RWPE2 (cell line): ENCODE measurements at regions not wholly inside any gene's neighbourhood (a gene's known extent, or its start where the extent isn't known, plus 50 kb on each side); places are given as distances from the start of the nearest gene placed in this dataset.

Source experiments
- ATAC-seq: fragments of 200-7000 bp; cut with Tn5 transposase; 3 replicates; pipeline ENCODE4 v1.9.1; 2021; ENCODE audit warnings: low read depth
- DNase-seq: peaks from one replicate; pipeline ENCODE4 v3.0.0-alpha.2; 2020; ENCODE audit warnings: low spot score
- H3K27ac ChIP-seq: fragments of 450-650 bp; 2 replicates; pipeline ENCODE4 v1.5.1; 2017; ENCODE audit warnings: mild to moderate bottlenecking; ENCODE audit not compliant: poor library complexity, severe bottlenecking
- H3K27me3 ChIP-seq: fragments of 250-450 bp; sonication (Bioruptor Pico); 2 replicates; pipeline ENCODE4 v1.5.1; 2021; ENCODE audit warnings: mild to moderate bottlenecking, moderate library complexity; ENCODE audit not compliant: insufficient read depth, poor library complexity, severe bottlenecking
- H3K36me3 ChIP-seq: fragments of 250-450 bp; sonication (Bioruptor Pico); 2 replicates; pipeline ENCODE4 v1.5.1; 2020; ENCODE audit warnings: low read depth, mild to moderate bottlenecking, moderate library complexity
- H3K4me1 ChIP-seq: fragments of 250-450 bp; sonication (Bioruptor Pico); 2 replicates; pipeline ENCODE4 v1.5.1; 2021; ENCODE audit warnings: mild to moderate bottlenecking, moderate library complexity; ENCODE audit not compliant: insufficient read depth, poor library complexity, severe bottlenecking
- H3K4me3 ChIP-seq: fragments of 250-450 bp; sonication (Bioruptor Pico); 2 replicates; pipeline ENCODE4 v1.5.1; 2021; ENCODE audit warnings: mild to moderate bottlenecking, moderate library complexity; ENCODE audit not compliant: severe bottlenecking
- H3K9me3 ChIP-seq: fragments of 250-450 bp; sonication (Bioruptor Pico); 2 replicates; pipeline ENCODE4 v1.5.1; 2021; ENCODE audit warnings: mild to moderate bottlenecking, moderate library complexity; ENCODE audit not compliant: severe bottlenecking
- CTCF ChIP-seq: fragments of 450-650 bp; IDR thresholded peaks from one replicate; pipeline ENCODE4 v1.5.1; 2017; ENCODE audit warnings: mild to moderate bottlenecking, moderate library complexity; ENCODE audit not compliant: poor library complexity, severe bottlenecking

GRCh38 chr13:74883834-74884233, 598.1 kb downstream of the TBC1D4 start:
- peaks cover 5% of the 10 kb centered on the region for H3K4me1 ChIP-seq
- H3K4me3 ChIP-seq = no peak overlapping the region
- ATAC-seq (no peak), DNase-seq (no peak)
- no peaks in the 10 kb centered on the region for H3K27me3 ChIP-seq
- no peak overlapping the region for H3K27ac ChIP-seq
- TF ChIP-seq CTCF = peak; percentile 22
- H3K36me3 ChIP-seq = no peaks in the 10 kb centered on the region
- no peaks in the 10 kb centered on the region for H3K9me3 ChIP-seq

GRCh38 chr13:74871369-74872070, 610.4 kb downstream of the TBC1D4 start:
- ATAC-seq (peak; percentile 30; the same call in 1 of the 3 replicates), DNase-seq (no peak)
- peak overlapping the region; percentile 93 for H3K27ac ChIP-seq
- H3K9me3 ChIP-seq = peaks cover 5% of the 10 kb centered on the region
- no peaks in the 10 kb centered on the region; the same call in 1 of the 2 replicates for H3K36me3 ChIP-seq
- no peak for TF ChIP-seq CTCF
- H3K4me3 ChIP-seq = no peak overlapping the region
- peaks cover 41% of the 10 kb centered on the region for H3K4me1 ChIP-seq
- H3K27me3 ChIP-seq = no peaks in the 10 kb centered on the region

DNA sequence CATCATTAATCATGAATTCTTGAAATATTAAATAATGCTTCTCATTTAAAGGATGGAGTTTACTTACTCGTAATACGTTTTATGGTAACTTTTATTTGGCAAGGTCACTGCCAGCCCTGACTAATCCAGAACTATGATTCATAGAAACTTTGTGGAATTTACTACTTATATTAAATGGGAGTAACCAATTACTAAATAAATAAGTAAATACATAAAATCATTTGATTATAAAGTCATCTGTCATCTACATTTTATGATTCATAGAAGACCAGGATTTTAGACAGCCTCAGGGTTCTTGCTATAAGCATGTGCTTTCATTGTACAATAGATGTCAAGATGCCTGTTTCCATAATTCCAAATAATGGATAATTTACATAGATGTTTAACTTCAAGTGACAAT, 611.1 kb downstream of the TBC1D4 start:
- H3K9me3 ChIP-seq = peaks cover 5% of the 10 kb centered on the region
- H3K27ac ChIP-seq = peak overlapping the region; percentile 93
- H3K4me3 ChIP-seq = no peak overlapping the region
- no peaks in the 10 kb centered on the region for H3K27me3 ChIP-seq
- no peak for DNase-seq
- peaks cover 41% of the 10 kb centered on the region for H3K4me1 ChIP-seq
- ATAC-seq = peak; percentile 70
- H3K36me3 ChIP-seq = no peaks in the 10 kb centered on the region; the same call in 1 of the 2 replicates
- TF ChIP-seq CTCF = no peak

GRCh38 chr13:74869846-74870245, 612.1 kb downstream of the TBC1D4 start:
- Histone ChIP-seq H3K36me3 (no peaks in the 10 kb centered on the region; the same call in 1 of the 2 replicates), H3K4me3 (no peak overlapping the region), H3K27ac (peak overlapping the region; percentile 93), H3K27me3 (no peaks in the 10 kb centered on the region), H3K4me1 (peaks cover 41% of the 10 kb centered on the region), H3K9me3 (peaks cover 5% of the 10 kb centered on the region)
- DNase-seq (no peak), ATAC-seq (no peak)
- TF ChIP-seq CTCF = no peak

DNA sequence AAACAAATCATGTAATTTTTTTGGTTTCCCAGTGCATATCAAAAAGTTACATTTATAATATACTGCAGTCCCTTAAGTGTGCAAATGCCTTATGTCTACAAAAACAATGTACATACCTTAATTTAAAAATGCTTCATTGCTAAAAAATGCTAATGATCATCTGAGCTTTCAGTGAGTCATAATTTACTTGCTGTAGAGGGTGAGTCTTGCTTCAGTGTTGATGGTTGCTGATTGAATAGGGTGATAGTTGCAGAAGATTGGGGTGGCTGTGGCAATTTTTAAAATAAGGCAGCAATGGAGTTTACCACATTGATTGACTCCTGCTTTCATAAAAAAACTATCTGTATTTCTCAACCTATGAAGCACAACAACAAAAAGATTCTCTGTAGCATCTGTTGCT, 613.9 kb downstream of the TBC1D4 start:
- peaks cover 5% of the 10 kb centered on the region for H3K9me3 ChIP-seq
- H3K36me3 ChIP-seq = no peaks in the 10 kb centered on the region; the same call in 1 of the 2 replicates
- no peak overlapping the region for H3K4me3 ChIP-seq
- H3K27me3 ChIP-seq = no peaks in the 10 kb centered on the region
- peaks cover 41% of the 10 kb centered on the region for H3K4me1 ChIP-seq
- DNase-seq = no peak
- peak overlapping the region; percentile 93 for H3K27ac ChIP-seq
- ATAC-seq = peak; percentile 70
- TF ChIP-seq CTCF = no peak
